ENCODE measurements at regions not wholly inside any gene's neighbourhood (a gene's known extent, or its start where the extent isn't known, plus 50 kb on each side); places are given as distances from the start of the nearest gene placed in this dataset.

- H3K9me3 ChIP-seq (ENCODE audit: low read length), result no peaks in the 10 kb centered on the region
- no peaks in the 10 kb centered on the region for H3K9me2 ChIP-seq (replicated peaks; ENCODE audit: insufficient read depth, low read length)
- no peaks in the 10 kb centered on the region; the same call in 1 of the 2 replicates for H4K20me1 ChIP-seq (ENCODE audit: insufficient read depth, low read depth, low read length)
- H3K4me1 ChIP-seq (ENCODE audit: low read length), result no peaks in the 10 kb centered on the region
- H3K36me3 ChIP-seq (ENCODE audit: insufficient read depth, low read length), result no peaks in the 10 kb centered on the region
- no peak overlapping the region for H3K9ac ChIP-seq (ENCODE audit: low read length)
- peak; percentile 86 for DNase-seq
- H3K4me3 ChIP-seq (ENCODE audit: low read length), result no peak overlapping the region
- H3K4me2 ChIP-seq (ENCODE audit: low read depth, low read length, poor library complexity, severe bottlenecking), result no peak overlapping the region
- no peaks in the 10 kb centered on the region for H3K27me3 ChIP-seq (ENCODE audit: low read length)
- H2AFZ ChIP-seq (ENCODE audit: low read length), result no peak overlapping the region
- no peaks in the 10 kb centered on the region for H3K79me2 ChIP-seq (ENCODE audit: low read length)
- H3K27ac ChIP-seq (ENCODE audit: low read length), result no peak overlapping the region
Measured at GRCh38 chr17:79393358-79394052, 217.3 kb downstream of the RBFOX3 start.

DNA sequence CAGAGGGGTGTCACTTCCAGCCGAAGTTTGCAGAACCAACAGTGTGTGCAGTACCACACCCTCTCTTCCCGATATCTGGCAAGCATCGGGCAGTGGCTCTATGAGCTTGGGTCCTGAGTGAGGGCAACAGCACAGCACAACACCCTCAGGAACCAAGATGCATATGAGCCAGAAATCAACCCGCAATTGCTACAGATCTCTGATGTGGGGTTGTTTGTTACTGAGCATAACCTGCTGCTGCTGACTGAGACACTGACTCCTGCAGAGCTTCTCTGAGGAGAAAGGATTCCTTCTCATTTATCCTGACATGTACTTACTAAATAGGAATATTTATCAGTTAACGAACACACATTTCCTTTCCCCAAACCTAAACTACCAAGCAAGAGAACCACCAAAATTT lies 218.3 kb downstream of the RBFOX3 start:
- Histone ChIP-seq H3K9me2 (replicated peaks; ENCODE audit: insufficient read depth, low read length) (no peaks in the 10 kb centered on the region), H3K9me3 (ENCODE audit: low read length) (no peaks in the 10 kb centered on the region), H3K4me3 (ENCODE audit: low read length) (no peak overlapping the region), H4K20me1 (ENCODE audit: insufficient read depth, low read depth, low read length) (no peaks in the 10 kb centered on the region; the same call in 1 of the 2 replicates), H3K27me3 (ENCODE audit: low read length) (no peaks in the 10 kb centered on the region), H2AFZ (ENCODE audit: low read length) (no peak overlapping the region), H3K36me3 (ENCODE audit: insufficient read depth, low read length) (no peaks in the 10 kb centered on the region), H3K4me1 (ENCODE audit: low read length) (no peaks in the 10 kb centered on the region), H3K4me2 (ENCODE audit: low read depth, low read length, poor library complexity, severe bottlenecking) (no peak overlapping the region), H3K79me2 (ENCODE audit: low read length) (no peaks in the 10 kb centered on the region), H3K27ac (ENCODE audit: low read length) (no peak overlapping the region), H3K9ac (ENCODE audit: low read length) (no peak overlapping the region)
- no peak for DNase-seq

- no peaks in the 10 kb centered on the region for H3K79me2 ChIP-seq (ENCODE audit: low read length)
- no peak overlapping the region for H3K27ac ChIP-seq (ENCODE audit: low read length)
- no peaks in the 10 kb centered on the region for H3K27me3 ChIP-seq (ENCODE audit: low read length)
- no peaks in the 10 kb centered on the region for H3K4me1 ChIP-seq (ENCODE audit: low read length)
- H3K4me2 ChIP-seq (ENCODE audit: low read depth, low read length, poor library complexity, severe bottlenecking), result no peak overlapping the region
- H3K36me3 ChIP-seq (ENCODE audit: insufficient read depth, low read length), result no peaks in the 10 kb centered on the region
- H3K9ac ChIP-seq (ENCODE audit: low read length), result no peak overlapping the region
- no peaks in the 10 kb centered on the region; the same call in 1 of the 2 replicates for H4K20me1 ChIP-seq (ENCODE audit: insufficient read depth, low read depth, low read length)
- H2AFZ ChIP-seq (ENCODE audit: low read length), result no peak overlapping the region
- no peaks in the 10 kb centered on the region for H3K9me2 ChIP-seq (replicated peaks; ENCODE audit: insufficient read depth, low read length)
- no peaks in the 10 kb centered on the region for H3K9me3 ChIP-seq (ENCODE audit: low read length)
- peak; percentile 85 for DNase-seq
- H3K4me3 ChIP-seq (ENCODE audit: low read length), result no peak overlapping the region
Measured at GRCh38 chr17:79391376-79392233, 219.2 kb downstream of the RBFOX3 start.

- Histone ChIP-seq H3K27ac (ENCODE audit: low read length) (no peak overlapping the region), H3K4me3 (ENCODE audit: low read length) (no peak overlapping the region), H3K4me2 (ENCODE audit: low read depth, low read length, poor library complexity, severe bottlenecking) (no peak overlapping the region), H3K79me2 (ENCODE audit: low read length) (no peaks in the 10 kb centered on the region), H3K27me3 (ENCODE audit: low read length) (no peaks in the 10 kb centered on the region), H2AFZ (ENCODE audit: low read length) (no peak overlapping the region), H3K9ac (ENCODE audit: low read length) (no peak overlapping the region), H3K9me3 (ENCODE audit: low read length) (no peaks in the 10 kb centered on the region; the same call in 1 of the 2 replicates), H3K9me2 (replicated peaks; ENCODE audit: insufficient read depth, low read length) (no peaks in the 10 kb centered on the region), H3K4me1 (ENCODE audit: low read length) (no peaks in the 10 kb centered on the region), H4K20me1 (ENCODE audit: insufficient read depth, low read depth, low read length) (no peaks in the 10 kb centered on the region; the same call in 1 of the 2 replicates), H3K36me3 (ENCODE audit: insufficient read depth, low read length) (no peaks in the 10 kb centered on the region)
- DNase-seq, result no peak
Measured at GRCh38 chr17:79389896-79390295, 221.0 kb downstream of the RBFOX3 start.

- no peaks in the 10 kb centered on the region for H3K4me1 ChIP-seq (ENCODE audit: low read length)
- H3K9me3 ChIP-seq (ENCODE audit: low read length), result no peaks in the 10 kb centered on the region; the same call in 1 of the 2 replicates
- H3K79me2 ChIP-seq (ENCODE audit: low read length), result no peaks in the 10 kb centered on the region
- no peak overlapping the region for H3K4me2 ChIP-seq (ENCODE audit: low read depth, low read length, poor library complexity, severe bottlenecking)
- H3K27ac ChIP-seq (ENCODE audit: low read length), result no peak overlapping the region
- H3K9ac ChIP-seq (ENCODE audit: low read length), result no peak overlapping the region
- no peak overlapping the region for H2AFZ ChIP-seq (ENCODE audit: low read length)
- DNase-seq, result peak; percentile 59
- H3K9me2 ChIP-seq (replicated peaks; ENCODE audit: insufficient read depth, low read length), result no peaks in the 10 kb centered on the region
- no peaks in the 10 kb centered on the region for H3K27me3 ChIP-seq (ENCODE audit: low read length)
- no peak overlapping the region for H3K4me3 ChIP-seq (ENCODE audit: low read length)
- H3K36me3 ChIP-seq (ENCODE audit: insufficient read depth, low read length), result no peaks in the 10 kb centered on the region
- H4K20me1 ChIP-seq (ENCODE audit: insufficient read depth, low read depth, low read length), result no peaks in the 10 kb centered on the region; the same call in 1 of the 2 replicates
Measured at GRCh38 chr17:79388556-79389295, 222.1 kb downstream of the RBFOX3 start.

DNA sequence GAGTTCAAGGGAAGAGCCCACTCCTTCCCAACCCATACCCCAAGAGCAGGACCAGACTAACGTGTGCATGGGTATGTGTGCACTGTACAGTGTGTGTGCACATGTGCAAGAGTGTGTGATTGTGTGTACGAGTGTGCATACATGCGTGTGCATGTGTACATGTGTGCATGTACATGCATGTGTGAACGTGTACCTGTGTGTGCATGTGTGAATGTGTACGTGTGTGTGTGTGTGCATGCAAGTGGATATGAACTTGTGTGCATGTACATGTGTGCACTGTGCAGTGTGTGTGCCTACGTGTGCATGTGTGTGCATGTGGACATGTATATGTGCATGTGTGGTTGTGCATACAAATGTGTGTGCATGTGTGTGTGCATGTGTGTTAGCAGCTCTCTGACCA lies 223.1 kb downstream of the RBFOX3 start:
- Histone ChIP-seq H3K9me2 (replicated peaks; ENCODE audit: insufficient read depth, low read length) (no peaks in the 10 kb centered on the region), H4K20me1 (ENCODE audit: insufficient read depth, low read depth, low read length) (no peaks in the 10 kb centered on the region; the same call in 1 of the 2 replicates), H3K4me3 (ENCODE audit: low read length) (no peak overlapping the region), H3K4me1 (ENCODE audit: low read length) (no peaks in the 10 kb centered on the region), H3K27me3 (ENCODE audit: low read length) (no peaks in the 10 kb centered on the region), H3K9ac (ENCODE audit: low read length) (no peak overlapping the region), H3K79me2 (ENCODE audit: low read length) (no peaks in the 10 kb centered on the region), H3K36me3 (ENCODE audit: insufficient read depth, low read length) (no peaks in the 10 kb centered on the region), H3K9me3 (ENCODE audit: low read length) (no peaks in the 10 kb centered on the region; the same call in 1 of the 2 replicates), H3K4me2 (ENCODE audit: low read depth, low read length, poor library complexity, severe bottlenecking) (no peak overlapping the region), H3K27ac (ENCODE audit: low read length) (no peak overlapping the region), H2AFZ (ENCODE audit: low read length) (no peak overlapping the region)
- no peak for DNase-seq

DNA sequence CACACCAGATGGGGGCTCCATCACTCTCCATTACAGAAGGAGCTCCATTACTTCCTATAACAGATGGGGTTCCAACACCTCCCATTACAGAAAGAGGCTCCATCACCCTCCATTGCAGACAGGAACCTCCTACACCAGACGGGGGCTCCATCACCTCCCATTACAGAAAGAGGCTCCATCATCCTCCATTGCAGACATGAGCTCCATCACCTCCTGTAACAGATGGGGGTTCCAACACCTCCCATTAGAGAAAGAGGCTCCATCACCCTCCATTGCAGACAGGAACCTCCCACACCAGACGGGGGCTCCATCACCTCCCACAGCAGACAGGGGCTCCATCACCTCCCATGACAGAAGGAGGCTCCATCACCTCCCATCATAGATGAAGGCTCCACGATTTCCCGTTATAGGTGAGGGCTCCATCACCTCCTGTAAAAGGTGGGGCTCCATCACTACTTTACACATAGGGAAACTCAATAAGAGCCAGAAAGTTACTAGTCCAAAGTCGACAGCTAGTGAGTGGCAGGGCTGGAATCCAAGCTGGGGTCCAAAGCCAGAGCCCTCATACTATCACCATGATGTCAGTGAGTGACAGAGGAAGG lies 224.8 kb downstream of the RBFOX3 start:
- H3K4me2 ChIP-seq (ENCODE audit: low read depth, low read length, poor library complexity, severe bottlenecking), result no peak overlapping the region
- H3K9me2 ChIP-seq (replicated peaks; ENCODE audit: insufficient read depth, low read length), result no peaks in the 10 kb centered on the region
- H3K9ac ChIP-seq (ENCODE audit: low read length), result no peak overlapping the region
- H2AFZ ChIP-seq (ENCODE audit: low read length), result no peak overlapping the region
- no peak overlapping the region for H3K4me3 ChIP-seq (ENCODE audit: low read length)
- H3K79me2 ChIP-seq (ENCODE audit: low read length), result no peaks in the 10 kb centered on the region
- H3K9me3 ChIP-seq (ENCODE audit: low read length), result no peaks in the 10 kb centered on the region; the same call in 1 of the 2 replicates
- no peaks in the 10 kb centered on the region for H4K20me1 ChIP-seq (ENCODE audit: insufficient read depth, low read depth, low read length)
- H3K4me1 ChIP-seq (ENCODE audit: low read length), result no peaks in the 10 kb centered on the region
- no peaks in the 10 kb centered on the region for H3K27me3 ChIP-seq (ENCODE audit: low read length)
- no peak overlapping the region for H3K27ac ChIP-seq (ENCODE audit: low read length)
- H3K36me3 ChIP-seq (ENCODE audit: insufficient read depth, low read length), result no peaks in the 10 kb centered on the region
- no peak for DNase-seq
